Spleen (tissue), 11 donors: ENCODE measurements at regions not wholly inside any gene's neighbourhood (a gene's known extent, or its start where the extent isn't known, plus 50 kb on each side); places are given as distances from the start of the nearest gene placed in this dataset.

ENCODE experiments used
- DNase-seq: peaks from one replicate; pipeline ENCODE4 v3.0.0-alpha.2; 2020
- H3K27ac ChIP-seq, 8 donors: fragments of 200-600 bp; sonication (generic) in 7 of 8; 1 replicate in 4 of 8; 2 replicates in 4 of 8; pipeline versions ENCODE4 v1.5.0 to v1.8.0; 2016 to 2021; ENCODE audit warnings: inconsistent platforms in 4 of 8, mild to moderate bottlenecking in 4 of 8, moderate library complexity in 1 of 8
- H3K27me3 ChIP-seq, 7 donors: fragments of 200-600 bp; sonication (generic) in 6 of 7; replicated peaks in 1 of 7; 1 replicate in 4 of 7; 2 replicates in 3 of 7; pipeline versions ENCODE4 v1.5.0 to v1.8.0; 2016 to 2021; ENCODE audit warnings: inconsistent platforms in 3 of 7, mild to moderate bottlenecking in 1 of 7
- H3K36me3 ChIP-seq, 6 donors: fragments of 200-600 bp; sonication (generic) in 5 of 6; 1 replicate in 4 of 6; 2 replicates in 2 of 6; pipeline versions ENCODE4 v1.5.0 to v1.8.0; 2016 to 2021; ENCODE audit warnings: inconsistent platforms in 2 of 6
- H3K4me1 ChIP-seq, 6 donors: fragments of 200-600 bp; sonication (generic) in 5 of 6; 1 replicate in 3 of 6; 2 replicates in 3 of 6; pipeline versions ENCODE4 v1.5.0 to v1.8.0; 2016 to 2021; ENCODE audit warnings: inconsistent platforms in 3 of 6
- H3K4me3 ChIP-seq, 8 donors: fragments of 200-600 bp; sonication (generic) in 7 of 8; 1 replicate in 4 of 8; 2 replicates in 4 of 8; pipeline versions ENCODE4 v1.5.0 to v1.8.0; 2016 to 2021; ENCODE audit warnings: inconsistent platforms in 4 of 8, mild to moderate bottlenecking in 4 of 8, moderate library complexity in 2 of 8
- H3K9me3 ChIP-seq, 8 donors: fragments of 200-600 bp; sonication (generic) in 7 of 8; 1 replicate in 4 of 8; 2 replicates in 4 of 8; pipeline versions ENCODE4 v1.5.0 to v1.8.0; 2016 to 2021; ENCODE audit warnings: inconsistent platforms in 4 of 8
- POLR2A ChIP-seq, 3 donors: fragments of 450-650 bp; IDR thresholded peaks; one replicate each; pipeline ENCODE4 v1.5.1; 2017; ENCODE audit warnings: antibody characterized with exemption in 3 of 3, mild to moderate bottlenecking in 1 of 3
- POLR2AphosphoS5 ChIP-seq, 3 donors: sonication (generic); formaldehyde crosslinking; IDR thresholded peaks; one replicate each; pipeline ENCODE4 v1.5.1; 2017; ENCODE audit warnings: antibody characterized with exemption in 3 of 3
- WGBS, 5 donors: extraction: QIAGEN DNeasy Blood & Tissue Kit in 3 of 5; methylation state at CpG; one replicate each; pipeline versions ENCODE4 v1.1.5 to v1.1.7; 2013 to 2018; 5-methylcytosine and 5-hydroxymethylcytosine counted together
- intact Hi-C: fragments of 100-400 bp; cut with DNase I; formaldehyde crosslinking; loops from one replicate; pipeline ENCODE4 v1.15.0; 2023; ENCODE audit warnings: low total_unique reads
- TF ChIP-seq, protein P1 (sequence below), 11 experiments: fragments of 200-600 bp in 7 of 11; fragments of 450-650 bp in 4 of 11; sonication (generic) in 4 of 11; IDR thresholded peaks in 8 of 11; conservative IDR thresholded peaks in 3 of 11; 1 replicate in 7 of 11; 2 replicates in 4 of 11; pipeline versions ENCODE4 v1.4.0 to v1.8.0; 2016 to 2021; ENCODE audit warnings: antibody characterized with exemption in 11 of 11, inconsistent platforms in 4 of 11, mild to moderate bottlenecking in 1 of 11
- donor health status: healthy with polysubstance abuse.
- donor health status: DM: no; HTN: no; CAD: no; lungs with moderate emphysema.
- donor health status: DM: no; HTN: no; CAD: no.
- donor health status: Bipolar disorder and iron deficiency.
- donor health status: healthy.
- donor health status: DM: no; HTN: no; CAD: no.
- donor health status: DM: yes; HTN: yes; CAD: no.

DNA sequence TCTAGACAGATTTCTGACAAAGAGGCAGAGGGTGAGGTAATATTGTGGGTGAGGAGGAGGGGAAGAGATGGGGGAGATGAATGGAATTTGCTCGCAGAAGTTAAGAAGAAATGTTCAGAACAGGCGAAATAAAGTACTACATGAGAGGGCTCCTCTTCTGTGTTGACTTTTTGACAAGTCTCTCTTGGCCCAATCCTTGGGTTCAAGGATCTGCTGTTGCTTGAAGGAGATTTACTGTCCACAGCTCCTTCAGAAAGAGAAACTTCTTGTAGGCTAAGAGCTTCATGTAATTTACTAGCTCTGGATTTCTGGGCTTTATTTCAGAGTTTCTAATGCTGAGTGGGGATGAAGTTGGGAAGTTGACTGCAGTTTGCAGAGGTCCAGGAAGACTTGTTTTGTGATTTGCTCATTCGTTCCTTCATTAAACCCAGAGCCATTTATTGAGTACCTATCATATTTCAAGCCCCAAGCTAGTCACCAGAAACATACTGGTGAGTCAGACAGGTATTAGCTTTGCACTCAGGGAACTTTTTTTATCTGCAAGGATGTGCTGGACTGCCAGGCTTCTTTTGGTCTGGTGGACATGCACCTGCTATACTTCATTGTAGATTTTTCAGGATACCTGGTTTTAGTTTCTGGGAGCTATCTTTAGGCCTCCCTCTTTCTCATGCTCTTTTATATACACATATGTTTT lies 402.9 kb upstream of the CLINT1 start:
- Histone ChIP-seq H3K27ac (no peak overlapping the region), H3K27me3 (no peaks in the 10 kb centered on the region), H3K4me1 (no peaks in the 10 kb centered on the region), H3K4me3 (no peak overlapping the region), H3K9me3 (peaks cover 0 to 3% (median 0%) of the 10 kb centered on the region in 8 donors), H3K36me3 (no peaks in the 10 kb centered on the region)
- TF ChIP-seq POLR2AphosphoS5 (IDR thresholded peaks at IDR 0.05) = no peak
- TF ChIP-seq, protein P1, sequence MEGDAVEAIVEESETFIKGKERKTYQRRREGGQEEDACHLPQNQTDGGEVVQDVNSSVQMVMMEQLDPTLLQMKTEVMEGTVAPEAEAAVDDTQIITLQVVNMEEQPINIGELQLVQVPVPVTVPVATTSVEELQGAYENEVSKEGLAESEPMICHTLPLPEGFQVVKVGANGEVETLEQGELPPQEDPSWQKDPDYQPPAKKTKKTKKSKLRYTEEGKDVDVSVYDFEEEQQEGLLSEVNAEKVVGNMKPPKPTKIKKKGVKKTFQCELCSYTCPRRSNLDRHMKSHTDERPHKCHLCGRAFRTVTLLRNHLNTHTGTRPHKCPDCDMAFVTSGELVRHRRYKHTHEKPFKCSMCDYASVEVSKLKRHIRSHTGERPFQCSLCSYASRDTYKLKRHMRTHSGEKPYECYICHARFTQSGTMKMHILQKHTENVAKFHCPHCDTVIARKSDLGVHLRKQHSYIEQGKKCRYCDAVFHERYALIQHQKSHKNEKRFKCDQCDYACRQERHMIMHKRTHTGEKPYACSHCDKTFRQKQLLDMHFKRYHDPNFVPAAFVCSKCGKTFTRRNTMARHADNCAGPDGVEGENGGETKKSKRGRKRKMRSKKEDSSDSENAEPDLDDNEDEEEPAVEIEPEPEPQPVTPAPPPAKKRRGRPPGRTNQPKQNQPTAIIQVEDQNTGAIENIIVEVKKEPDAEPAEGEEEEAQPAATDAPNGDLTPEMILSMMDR (IDR thresholded peaks at IDR 0.05 in 8 of 11, conservative IDR thresholded peaks at IDR 0.05 in 3 of 11) = no peak
- TF ChIP-seq POLR2A (IDR thresholded peaks at IDR 0.05) = no peak
- intact Hi-C loops = no loop called here
- WGBS, 5 donors = 66 to 78% (median 75%) methylated on average over 3 of the region's 3 CpGs
- DNase-seq = no peak

DNA sequence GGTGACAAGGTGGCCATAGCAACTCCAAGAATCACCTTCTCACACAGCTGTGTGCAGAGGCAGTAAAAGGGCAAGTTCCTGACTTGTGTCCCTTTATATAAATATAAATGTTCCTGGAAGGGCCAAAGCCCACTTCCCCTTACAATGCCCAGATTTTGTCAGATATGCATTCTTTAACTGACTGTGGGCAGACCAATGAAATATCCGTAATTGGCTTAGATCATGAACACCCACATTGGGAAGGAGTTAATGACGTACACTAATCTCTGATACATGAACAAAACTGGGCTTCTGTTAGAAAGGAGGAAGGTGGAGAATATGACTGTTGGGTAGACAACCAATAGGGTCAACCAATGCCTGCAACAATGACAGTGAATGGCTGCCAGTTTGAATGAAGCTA lies 397.2 kb upstream of the CLINT1 start:
- WGBS, 5 donors = 83 to 91% (median 90%) methylated on average over 2 of the region's 2 CpGs

DNA sequence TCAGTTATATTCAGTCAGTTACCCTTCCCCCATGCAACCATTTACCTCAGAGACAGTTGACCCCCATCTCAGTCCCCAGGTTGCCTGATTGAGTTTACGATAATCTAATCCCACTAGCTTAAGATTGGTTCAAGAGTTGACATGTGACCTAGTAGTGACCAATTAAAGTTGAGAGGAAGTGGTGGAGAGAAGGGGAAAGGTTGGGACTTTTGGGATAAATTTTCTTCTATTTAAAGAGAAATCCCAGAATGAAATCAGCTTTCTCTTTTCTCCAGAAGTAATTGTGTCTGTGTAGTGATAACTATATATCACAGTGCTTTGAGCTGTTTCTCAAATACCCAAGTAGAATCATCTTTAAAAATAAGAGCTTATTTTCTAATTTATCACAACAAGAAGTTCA lies 396.7 kb upstream of the CLINT1 start:
- intact Hi-C loops = no loop called here
- Histone ChIP-seq H3K4me3 (no peak overlapping the region), H3K27ac (no peak overlapping the region), H3K9me3 (no peaks in the 10 kb centered on the region), H3K4me1 (no peaks in the 10 kb centered on the region), H3K27me3 (no peaks in the 10 kb centered on the region), H3K36me3 (no peaks in the 10 kb centered on the region)
- DNase-seq = no peak
- WGBS, 5 donors = 85 to 94% (median 93%) methylated on average over 1 of the region's 1 CpG
- no peak for TF ChIP-seq POLR2AphosphoS5 (IDR thresholded peaks at IDR 0.05)
- TF ChIP-seq, protein P1 (IDR thresholded peaks at IDR 0.05 in 8 of 11, conservative IDR thresholded peaks at IDR 0.05 in 3 of 11) = no peak
- no peak for TF ChIP-seq POLR2A (IDR thresholded peaks at IDR 0.05)

More for the DNA sequence above, 397.2 kb upstream of the CLINT1 start:
- H3K9me3 ChIP-seq = no peaks in the 10 kb centered on the region
- no peak overlapping the region for H3K27ac ChIP-seq
- intact Hi-C loops = no loop called here
- DNase-seq = no peak
- H3K4me1 ChIP-seq = no peaks in the 10 kb centered on the region
- H3K27me3 ChIP-seq = no peaks in the 10 kb centered on the region
- H3K4me3 ChIP-seq = no peak overlapping the region
- no peak for TF ChIP-seq POLR2AphosphoS5 (IDR thresholded peaks at IDR 0.05)
- no peak for TF ChIP-seq POLR2A (IDR thresholded peaks at IDR 0.05)
- TF ChIP-seq, protein P1 (IDR thresholded peaks at IDR 0.05 in 8 of 11, conservative IDR thresholded peaks at IDR 0.05 in 3 of 11) = no peak
- no peaks in the 10 kb centered on the region for H3K36me3 ChIP-seq

DNA sequence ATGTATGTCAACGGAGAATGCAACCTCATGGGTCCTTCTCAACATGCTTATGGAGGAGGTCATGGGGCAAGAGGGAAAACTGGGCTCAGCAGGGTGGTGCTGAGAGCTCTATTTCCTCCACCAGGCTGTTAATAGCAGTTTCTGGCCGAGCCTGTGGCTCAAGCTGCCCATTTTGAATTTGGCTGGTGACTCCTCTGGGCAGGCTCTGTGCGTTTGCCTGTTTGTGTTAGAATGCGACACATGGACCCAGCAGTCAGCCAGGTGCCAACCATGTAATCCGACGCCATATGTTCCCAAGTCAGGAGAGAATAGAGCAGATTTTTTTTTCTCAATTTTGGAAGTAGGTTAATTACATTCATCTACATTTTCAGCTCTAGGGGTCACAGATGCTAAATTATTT lies 387.7 kb upstream of the CLINT1 start:
- Histone ChIP-seq H3K27ac (no peak overlapping the region), H3K27me3 (no peaks in the 10 kb centered on the region), H3K36me3 (no peaks in the 10 kb centered on the region), H3K4me3 (no peak overlapping the region), H3K4me1 (no peaks in the 10 kb centered on the region), H3K9me3 (no peaks in the 10 kb centered on the region)
- 70 to 89% (median 82%) methylated on average over 6 of the region's 6 CpGs for WGBS, 5 donors
- intact Hi-C loops = no loop called here
- TF ChIP-seq POLR2AphosphoS5 (IDR thresholded peaks at IDR 0.05) (no peak), POLR2A (IDR thresholded peaks at IDR 0.05) (no peak)
- TF ChIP-seq, protein P1 (IDR thresholded peaks at IDR 0.05 in 8 of 11, conservative IDR thresholded peaks at IDR 0.05 in 3 of 11) = no peak
- no peak for DNase-seq
